Trophoblast cell (in vitro differentiated cells and primary cell): ENCODE measurements at regions not wholly inside any gene's neighbourhood (a gene's known extent, or its start where the extent isn't known, plus 50 kb on each side); places are given as distances from the start of the nearest gene placed in this dataset.
"Not testable (repeated sequence)": the region's sequence is repeated elsewhere in the genome, so short reads cannot be mapped to it uniquely, and the experiment has no call there.

Experiments used
- DNase-seq, 2 donors: peaks; one replicate each; pipeline ENCODE4 v3.0.0-alpha.2; 2016
- H2AFZ ChIP-seq: 2 replicates; pipeline ENCODE4 v1.6.1; 2013; ENCODE audit warnings: low read length, moderate library complexity, mild to moderate bottlenecking; ENCODE audit not compliant: insufficient read depth, poor library complexity
- H2AK5ac ChIP-seq: 2 replicates; pipeline ENCODE4 v1.6.1; 2013; ENCODE audit warnings: mild to moderate bottlenecking, low read length
- H2BK120ac ChIP-seq: 2 replicates; pipeline ENCODE4 v1.6.1; 2013; ENCODE audit warnings: low read length, mild to moderate bottlenecking, moderate library complexity; ENCODE audit not compliant: insufficient read depth, poor library complexity
- H2BK12ac ChIP-seq: 2 replicates; pipeline ENCODE4 v1.6.1; 2013; ENCODE audit warnings: mild to moderate bottlenecking, low read length, moderate library complexity
- H2BK5ac ChIP-seq: 2 replicates; pipeline ENCODE4 v1.6.1; 2013; ENCODE audit warnings: low read length, low read depth, moderate library complexity, mild to moderate bottlenecking; ENCODE audit not compliant: poor library complexity
- H3K14ac ChIP-seq: 2 replicates; pipeline ENCODE4 v1.6.1; 2013; ENCODE audit warnings: mild to moderate bottlenecking, low read length
- H3K18ac ChIP-seq: 2 replicates; pipeline ENCODE4 v1.6.1; 2013; ENCODE audit warnings: mild to moderate bottlenecking, low read length
- H3K23ac ChIP-seq: 2 replicates; pipeline ENCODE4 v1.6.1; 2013; ENCODE audit warnings: low read length
- H3K27ac ChIP-seq: 2 replicates; pipeline ENCODE4 v1.5.1; 2013; ENCODE audit warnings: low read depth, mild to moderate bottlenecking, inconsistent platforms, low read length, moderate library complexity
- H3K27me3 ChIP-seq: 2 replicates; pipeline ENCODE4 v1.6.1; 2013; ENCODE audit warnings: inconsistent platforms, mild to moderate bottlenecking, low read length, moderate library complexity; ENCODE audit not compliant: insufficient read depth
- H3K36me3 ChIP-seq, 2 experiments: 1 replicate in 1 of 2; 2 replicates in 1 of 2; pipeline ENCODE4 v1.6.1; 2013; ENCODE audit warnings: low read length in 2 of 2, mild to moderate bottlenecking in 2 of 2, moderate library complexity in 1 of 2; ENCODE audit not compliant: insufficient read depth in 2 of 2, control insufficient read depth in 1 of 2
- H3K4ac ChIP-seq: 2 replicates; pipeline ENCODE4 v1.6.1; 2013; ENCODE audit warnings: low read depth, mild to moderate bottlenecking, low read length, moderate library complexity
- H3K4me1 ChIP-seq, 2 experiments: 1 replicate in 1 of 2; 2 replicates in 1 of 2; pipeline ENCODE4 v1.6.1; 2013; ENCODE audit warnings: low read length in 2 of 2, mild to moderate bottlenecking in 2 of 2, moderate library complexity in 1 of 2; ENCODE audit not compliant: insufficient read depth in 2 of 2, control insufficient read depth in 1 of 2
- H3K4me2 ChIP-seq: 2 replicates; pipeline ENCODE4 v1.6.1; 2013; ENCODE audit warnings: inconsistent platforms, mild to moderate bottlenecking, low read length, moderate library complexity
- H3K4me3 ChIP-seq: 2 replicates; pipeline ENCODE4 v1.5.1; 2013; ENCODE audit warnings: mild to moderate bottlenecking, low read depth, low read length, inconsistent platforms
- H3K79me1 ChIP-seq: one replicate; pipeline ENCODE4 v1.6.1; 2013; ENCODE audit warnings: low read length
- H3K79me2 ChIP-seq: 2 replicates; pipeline ENCODE4 v1.6.1; 2013; ENCODE audit warnings: low read length, mild to moderate bottlenecking; ENCODE audit not compliant: control insufficient read depth, insufficient read depth, poor library complexity
- H3K9ac ChIP-seq: 2 replicates; pipeline ENCODE4 v1.6.1; 2013; ENCODE audit warnings: mild to moderate bottlenecking, low read length
- H3K9me3 ChIP-seq: 2 replicates; pipeline ENCODE4 v1.6.1; 2013; ENCODE audit warnings: low read depth, mild to moderate bottlenecking, control low read depth, inconsistent platforms, low read length; ENCODE audit not compliant: insufficient read depth
- H4K12ac ChIP-seq: 2 replicates; pipeline ENCODE4 v1.6.1; 2013; ENCODE audit warnings: low read depth, mild to moderate bottlenecking, low read length, moderate library complexity
- H4K8ac ChIP-seq: 2 replicates; pipeline ENCODE4 v1.6.1; 2013; ENCODE audit warnings: low read depth, mild to moderate bottlenecking, low read length, moderate library complexity
- H4K91ac ChIP-seq: one replicate; pipeline ENCODE4 v1.6.1; 2013; ENCODE audit warnings: low read depth, mild to moderate bottlenecking, low read length, moderate library complexity
- WGBS: extraction: QIAGEN DNeasy Blood & Tissue Kit; methylation state at CpG from one replicate; pipeline ENCODE4 v1.1.7; 2013; ENCODE audit warnings: missing lambda C conversion rate; ENCODE audit not compliant: insufficient read length, insufficient coverage; ENCODE audit errors: extremely low coverage; 5-methylcytosine and 5-hydroxymethylcytosine counted together

- H3K23ac ChIP-seq: no peak overlapping the region
- H4K12ac ChIP-seq: no peak overlapping the region
- H3K4me2 ChIP-seq: no peak overlapping the region
- H2AFZ ChIP-seq: no peak overlapping the region
- H3K27me3 ChIP-seq: no peaks in the 10 kb centered on the region
- H3K79me2 ChIP-seq: no peaks in the 10 kb centered on the region
- no peak overlapping the region for H3K9ac ChIP-seq
- H3K79me1 ChIP-seq: peaks cover 6% of the 10 kb centered on the region
- no peak overlapping the region for H3K18ac ChIP-seq
- H2BK5ac ChIP-seq: no peak overlapping the region
- no CpG with 5 or more reads among the region's 6 CpGs for WGBS
- H2BK12ac ChIP-seq: no peak overlapping the region
- H4K8ac ChIP-seq: no peak overlapping the region
- H3K4ac ChIP-seq: no peak overlapping the region
- H3K14ac ChIP-seq: no peak overlapping the region
- H2BK120ac ChIP-seq: no peak overlapping the region
- no peak for DNase-seq
- no peak overlapping the region for H2AK5ac ChIP-seq
- peak overlapping the region; percentile 29 for H4K91ac ChIP-seq
- H3K27ac ChIP-seq: no peak overlapping the region
- H3K4me1 ChIP-seq: peaks cover 9 to 23% of the 10 kb centered on the region in 2 experiments
- H3K36me3 ChIP-seq: no peaks in the 10 kb centered on the region
- H3K4me3 ChIP-seq: no peak overlapping the region
- peaks cover 3% of the 10 kb centered on the region for H3K9me3 ChIP-seq
Measured at GRCh38 chr7:155237297-155237696, 60.4 kb upstream of the INSIG1 start.

GRCh38 chr7:155237730-155238129 is 59.9 kb upstream of the INSIG1 start:
- Histone ChIP-seq H2BK12ac (peak overlapping the region; percentile 13), H4K8ac (no peak overlapping the region), H3K4ac (no peak overlapping the region), H3K79me1 (peaks cover 6% of the 10 kb centered on the region), H2BK5ac (no peak overlapping the region), H3K79me2 (no peaks in the 10 kb centered on the region), H3K27ac (no peak overlapping the region), H3K4me2 (no peak overlapping the region), H3K4me3 (no peak overlapping the region), H3K18ac (peak overlapping the region; percentile 17), H4K91ac (peak overlapping the region; percentile 29), H3K14ac (no peak overlapping the region), H3K4me1 (peaks cover 9 to 23% of the 10 kb centered on the region in 2 experiments), H3K9ac (no peak overlapping the region), H3K9me3 (peaks cover 3% of the 10 kb centered on the region), H3K27me3 (no peaks in the 10 kb centered on the region), H3K36me3 (no peaks in the 10 kb centered on the region), H2AFZ (no peak overlapping the region), H2AK5ac (peak overlapping the region; percentile 24), H4K12ac (no peak overlapping the region), H3K23ac (no peak overlapping the region), H2BK120ac (no peak overlapping the region)
- no peak for DNase-seq
- WGBS: no CpG with 5 or more reads among the region's 5 CpGs

GRCh38 chr7:155239431-155240087 is 58.1 kb upstream of the INSIG1 start:
- H2BK120ac ChIP-seq, H2BK12ac ChIP-seq, H3K14ac ChIP-seq, H3K79me1 ChIP-seq, H4K8ac ChIP-seq, H2AK5ac ChIP-seq, H3K36me3 ChIP-seq, H3K9ac ChIP-seq, H2AFZ ChIP-seq, H3K18ac ChIP-seq, H3K27me3 ChIP-seq, H3K4ac ChIP-seq, H3K79me2 ChIP-seq, H3K23ac ChIP-seq, H3K9me3 ChIP-seq, H3K4me3 ChIP-seq, H4K12ac ChIP-seq: not testable (repeated sequence)
- Histone ChIP-seq H4K91ac (peak overlapping the region; percentile 45), H3K4me2 (peak overlapping the region; percentile 32), H3K4me1 (peaks cover 7 to 16% of the 10 kb centered on the region in 2 experiments), H3K27ac (peak overlapping the region; percentile 36), H2BK5ac (peak overlapping the region; percentile 43)
- peak; percentile 75 to 95 for DNase-seq
- no CpG with 5 or more reads among the region's 14 CpGs for WGBS

GRCh38 chr7:155244675-155245074 is 53.0 kb upstream of the INSIG1 start:
- Histone ChIP-seq H3K14ac (no peak overlapping the region), H3K9ac (no peak overlapping the region), H3K4me3 (no peak overlapping the region), H3K79me1 (no peaks in the 10 kb centered on the region), H3K9me3 (peaks cover 12% of the 10 kb centered on the region), H3K27me3 (no peaks in the 10 kb centered on the region), H3K36me3 (no peaks in the 10 kb centered on the region), H4K91ac (no peak overlapping the region), H2BK12ac (no peak overlapping the region), H2AFZ (no peak overlapping the region), H3K4ac (no peak overlapping the region), H4K12ac (no peak overlapping the region), H3K4me1 (peaks cover 5% of the 10 kb centered on the region in 2 experiments), H3K23ac (no peak overlapping the region), H3K79me2 (no peaks in the 10 kb centered on the region), H3K27ac (no peak overlapping the region), H2BK120ac (no peak overlapping the region), H2BK5ac (no peak overlapping the region), H4K8ac (no peak overlapping the region), H3K18ac (no peak overlapping the region), H3K4me2 (no peak overlapping the region), H2AK5ac (no peak overlapping the region)
- no peak for DNase-seq
- no CpG with 5 or more reads among the region's 5 CpGs for WGBS
